ENCODE measurements at regions not wholly inside any gene's neighbourhood (a gene's known extent, or its start where the extent isn't known, plus 50 kb on each side); places are given as distances from the start of the nearest gene placed in this dataset.

- DNase-seq = no peak
Observed at GRCh38 chr15:72916897-72917296, 133.3 kb upstream of the ADPGK start.

- no peak for DNase-seq
Observed at GRCh38 chr15:72916378-72916777, 132.8 kb upstream of the ADPGK start.

GRCh38 chr15:72915843-72916242 lies 132.3 kb upstream of the ADPGK start:
- DNase-seq = no peak

GRCh38 chr15:72912996-72913395 lies 129.4 kb upstream of the ADPGK start:
- no peak for DNase-seq

GRCh38 chr15:72912121-72912520 lies 128.6 kb upstream of the ADPGK start:
- peak; percentile 59 for DNase-seq

GRCh38 chr15:72911626-72912025 lies 128.1 kb upstream of the ADPGK start:
- DNase-seq = no peak

- DNase-seq = no peak
Observed at GRCh38 chr15:72908713-72909112, 125.2 kb upstream of the ADPGK start.

- peak; percentile 95 for DNase-seq
Observed at GRCh38 chr15:72907733-72908132, 124.2 kb upstream of the ADPGK start.

- DNase-seq = no peak
Observed at GRCh38 chr15:72902919-72903260, 119.3 kb upstream of the ADPGK start.

- peak; percentile 55 for DNase-seq
Observed at GRCh38 chr15:72902245-72902918, 118.8 kb upstream of the ADPGK start.

GRCh38 chr15:72892986-72893385 lies 109.4 kb upstream of the ADPGK start:
- DNase-seq = no peak

GRCh38 chr15:72890043-72890442 lies 106.5 kb upstream of the ADPGK start:
- peak; percentile 97 for DNase-seq

GRCh38 chr15:72889545-72889944 lies 106.0 kb upstream of the ADPGK start:
- peak; percentile 88 for DNase-seq

- DNase-seq = no peak
Observed at GRCh38 chr15:72888811-72889210, 105.3 kb upstream of the ADPGK start.

GRCh38 chr15:72888211-72888610 lies 104.7 kb upstream of the ADPGK start:
- no peak for DNase-seq

- DNase-seq = no peak
Observed at GRCh38 chr15:72887376-72887775, 103.8 kb upstream of the ADPGK start.

GRCh38 chr15:72884311-72884710 lies 100.8 kb upstream of the ADPGK start:
- no peak for DNase-seq

- DNase-seq = peak; percentile 34
Observed at GRCh38 chr15:72873379-72874233, 90.0 kb upstream of the ADPGK start.

GRCh38 chr15:72872066-72872845 lies 88.7 kb upstream of the ADPGK start:
- peak; percentile 93 for DNase-seq

- no peak for DNase-seq
Observed at GRCh38 chr15:72866866-72867616, 83.5 kb upstream of the ADPGK start.

- DNase-seq = no peak
Observed at GRCh38 chr15:72866182-72866581, 82.6 kb upstream of the ADPGK start.

- DNase-seq = no peak
Observed at GRCh38 chr15:72865486-72865885, 81.9 kb upstream of the ADPGK start.

GRCh38 chr15:72864681-72865080 lies 81.1 kb upstream of the ADPGK start:
- DNase-seq = no peak
